HG02798 (cell line): ENCODE measurements at regions not wholly inside any gene's neighbourhood (a gene's known extent, or its start where the extent isn't known, plus 50 kb on each side); places are given as distances from the start of the nearest gene placed in this dataset.

ENCODE experiments used
- ATAC-seq: cut with Tn5 transposase; IDR thresholded peaks from one replicate; pipeline ENCODE4 v1.9.1; 2021; ENCODE audit warnings: mild to moderate bottlenecking; ENCODE audit not compliant: unreplicated experiment, poor library complexity

DNA sequence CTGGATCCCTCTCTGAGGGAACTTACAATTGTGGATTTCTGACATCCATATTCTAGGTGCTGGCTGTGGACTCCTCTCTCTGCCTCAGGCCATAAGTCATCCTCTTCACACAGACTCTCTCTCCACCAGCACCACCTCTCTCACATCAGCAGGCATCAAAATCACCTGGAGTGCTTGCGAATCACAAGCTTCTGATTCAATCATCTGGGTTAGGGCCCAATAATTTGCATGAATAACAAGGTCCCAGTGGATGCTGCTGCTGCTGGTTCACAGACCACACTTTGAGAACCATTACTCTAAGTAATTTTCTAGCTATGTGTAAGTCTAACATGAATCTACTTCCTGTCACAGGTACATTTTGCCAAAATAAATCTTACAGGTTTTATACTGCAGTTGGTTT, 214.9 kb downstream of the DSEL start:
- ATAC-seq: no peak

- ATAC-seq: no peak
Observed at GRCh38 chr18:67300498-67300897, 216.0 kb downstream of the DSEL start.

GRCh38 chr18:67292814-67293213, 223.7 kb downstream of the DSEL start:
- no peak for ATAC-seq

DNA sequence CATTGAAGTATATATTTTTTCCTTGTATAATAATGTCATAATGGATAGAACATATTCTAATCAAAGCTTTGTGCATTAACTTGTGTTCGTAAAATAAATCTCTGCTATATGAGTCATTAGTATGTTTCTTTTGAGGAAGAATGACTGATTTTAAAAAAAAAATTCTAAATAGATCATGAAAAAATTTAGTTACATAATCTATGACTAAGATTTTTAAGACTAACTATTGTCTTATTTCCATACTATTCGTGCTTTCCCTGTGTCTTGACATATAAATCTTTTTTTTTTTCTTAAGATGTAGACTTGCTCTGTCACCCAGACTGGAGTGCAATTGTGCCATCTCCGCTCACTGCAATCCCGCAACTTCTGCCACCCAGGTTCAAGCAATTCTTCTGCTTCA, 226.1 kb downstream of the DSEL start:
- ATAC-seq: no peak

DNA sequence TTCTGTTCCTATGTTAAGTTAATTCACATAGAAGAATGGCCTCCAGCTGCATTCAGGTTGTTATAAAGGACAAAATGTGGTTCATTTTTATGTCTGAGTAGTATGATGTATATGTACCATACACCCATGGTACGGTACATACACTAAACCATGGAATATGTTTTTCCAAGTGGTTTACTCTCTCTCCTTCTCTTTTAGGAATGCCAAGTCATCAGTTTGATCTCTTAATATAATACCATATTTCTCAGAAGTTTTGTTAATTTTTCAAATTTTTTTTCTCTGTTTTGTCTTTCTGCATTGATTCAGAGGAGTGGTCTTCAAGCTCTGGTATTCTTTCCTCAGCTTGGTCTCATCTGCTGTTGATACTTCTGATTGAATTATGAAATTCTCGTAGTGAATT, 230.9 kb downstream of the DSEL start:
- no peak for ATAC-seq

DNA sequence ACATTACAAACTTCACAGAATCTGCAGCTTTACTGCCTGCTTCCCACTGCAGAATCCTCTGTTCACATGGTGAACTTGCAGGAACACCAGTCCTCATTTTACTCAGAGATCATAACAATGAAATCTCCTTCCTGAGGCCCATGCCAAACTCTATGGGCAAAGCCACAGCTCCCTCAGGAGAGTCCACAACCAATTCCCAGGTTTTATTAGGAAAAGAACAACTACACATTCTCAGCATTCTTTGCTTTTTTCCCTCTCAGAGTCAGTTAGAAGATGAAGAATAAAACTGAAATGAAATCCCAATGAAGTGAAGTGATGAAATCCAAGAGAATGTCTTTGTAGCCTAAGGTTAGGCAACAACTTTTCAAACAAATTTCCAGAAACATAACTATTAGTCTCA, 233.7 kb downstream of the DSEL start:
- ATAC-seq: no peak

DNA sequence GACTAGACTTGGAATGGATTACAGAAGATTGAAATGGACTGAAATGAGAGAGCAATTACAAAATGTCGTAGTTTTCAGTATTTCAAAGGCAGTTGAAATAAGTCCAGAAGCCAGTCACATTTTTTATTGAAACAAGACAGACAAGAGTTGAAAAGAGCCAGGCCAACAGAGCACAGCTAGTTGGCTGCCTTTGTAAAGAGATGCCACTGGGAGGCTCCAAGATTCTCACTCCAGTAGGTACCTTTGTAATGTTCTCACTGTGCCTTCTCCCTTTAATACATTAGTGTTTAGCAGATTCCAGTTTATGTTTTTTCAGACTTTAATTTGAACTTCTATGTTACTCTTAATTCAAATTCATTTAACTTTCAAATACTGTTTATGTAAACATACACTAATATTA, 234.8 kb downstream of the DSEL start:
- no peak for ATAC-seq

DNA sequence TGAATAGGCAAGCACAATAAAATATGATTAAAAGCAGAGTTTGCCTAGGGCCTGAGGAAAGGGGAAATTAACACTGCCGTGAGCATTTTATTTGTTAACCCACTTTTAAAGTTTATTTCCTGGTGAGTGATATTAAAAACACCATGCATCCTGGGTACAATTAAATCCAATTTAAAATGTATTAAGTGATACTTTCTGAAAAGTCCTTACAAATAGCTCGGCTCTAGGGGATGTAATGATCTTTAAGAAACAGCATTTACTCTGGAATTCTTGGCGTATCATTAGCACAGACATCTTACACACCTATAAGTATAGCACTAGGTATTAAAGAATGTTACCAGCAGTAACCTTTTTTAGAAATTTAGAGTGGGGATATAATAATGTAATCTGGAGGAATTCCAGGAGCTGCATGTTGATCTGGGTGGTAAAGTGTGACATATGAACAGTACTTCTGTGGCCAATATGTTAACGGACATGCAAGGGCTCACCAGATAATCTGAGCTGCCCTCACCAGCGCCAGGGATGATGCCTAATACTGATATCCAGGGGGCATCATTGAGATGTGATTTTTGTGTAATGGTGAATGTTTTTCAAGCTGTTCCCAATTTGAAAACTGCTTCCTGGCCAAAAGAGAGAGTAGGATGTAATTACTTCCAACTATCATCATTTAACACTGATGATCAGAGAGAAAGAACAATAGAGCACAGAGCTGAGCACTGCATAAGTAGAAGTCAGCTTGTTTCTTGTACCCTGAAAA, 235.9 kb downstream of the DSEL start:
- no peak for ATAC-seq

- no peak for ATAC-seq
Observed at GRCh38 chr18:67279988-67280387, 236.5 kb downstream of the DSEL start.

DNA sequence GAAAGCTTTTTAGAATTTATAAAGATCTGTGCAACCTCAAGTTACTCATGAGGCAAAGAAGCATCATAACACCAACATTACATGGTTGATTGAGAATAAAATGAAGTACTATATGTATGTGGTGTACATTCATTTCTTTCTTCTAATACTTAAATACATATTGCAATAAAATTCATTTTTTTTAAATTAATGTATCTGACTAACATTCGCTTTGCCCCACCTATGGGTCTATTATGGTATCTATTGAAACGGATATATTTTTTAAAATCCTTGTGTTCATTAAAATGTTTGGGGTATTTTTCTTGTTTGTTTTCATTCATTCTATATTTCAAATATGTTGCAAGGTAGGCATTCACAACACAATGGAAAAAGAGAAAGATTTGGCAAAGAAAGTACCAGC, 237.5 kb downstream of the DSEL start:
- ATAC-seq: no peak

- ATAC-seq: no peak
Observed at GRCh38 chr18:67276638-67277037, 239.9 kb downstream of the DSEL start.

GRCh38 chr18:67273288-67273687, 243.2 kb downstream of the DSEL start:
- no peak for ATAC-seq

GRCh38 chr18:67269206-67269605, 247.3 kb downstream of the DSEL start:
- no peak for ATAC-seq

- no peak for ATAC-seq
Observed at GRCh38 chr18:67268530-67268929, 248.0 kb downstream of the DSEL start.

- no peak for ATAC-seq
Observed at GRCh38 chr18:67266246-67267237, 250.0 kb downstream of the DSEL start.

DNA sequence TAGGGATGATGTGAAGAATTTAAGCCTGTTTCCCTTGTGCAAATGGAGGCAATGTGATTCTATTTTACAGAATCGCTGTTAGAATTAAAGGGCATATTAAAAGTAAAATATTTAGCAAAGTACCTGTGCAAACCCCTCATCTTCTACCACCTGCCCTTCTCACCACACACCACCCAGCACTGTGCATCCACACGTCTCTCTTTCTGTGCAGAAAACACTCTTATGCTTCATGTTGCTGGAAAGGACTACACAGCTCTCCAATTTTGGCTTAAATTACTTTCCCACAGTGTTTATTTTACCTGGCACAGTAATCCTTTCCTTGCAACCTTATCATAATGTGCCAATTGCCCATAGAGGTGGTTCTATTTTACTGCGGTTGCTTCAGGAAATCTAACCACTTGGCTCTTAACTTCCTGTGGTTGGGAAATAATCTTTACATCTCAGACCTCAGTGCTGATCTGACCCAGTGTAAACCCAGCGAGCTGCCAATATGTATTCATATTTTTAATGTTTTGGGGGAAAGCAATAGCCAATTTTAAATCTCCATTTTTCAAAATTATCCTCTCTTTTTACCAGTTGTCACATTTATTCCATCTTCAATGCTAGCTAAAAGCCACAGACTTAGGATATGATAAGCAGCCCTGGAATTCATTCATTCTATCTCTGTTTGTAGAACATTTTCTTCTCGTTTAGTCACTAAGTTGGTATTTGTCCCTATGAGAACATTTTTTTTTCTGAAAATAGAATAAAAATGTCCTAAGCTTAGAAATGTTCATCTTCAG, 250.9 kb downstream of the DSEL start:
- no peak for ATAC-seq

DNA sequence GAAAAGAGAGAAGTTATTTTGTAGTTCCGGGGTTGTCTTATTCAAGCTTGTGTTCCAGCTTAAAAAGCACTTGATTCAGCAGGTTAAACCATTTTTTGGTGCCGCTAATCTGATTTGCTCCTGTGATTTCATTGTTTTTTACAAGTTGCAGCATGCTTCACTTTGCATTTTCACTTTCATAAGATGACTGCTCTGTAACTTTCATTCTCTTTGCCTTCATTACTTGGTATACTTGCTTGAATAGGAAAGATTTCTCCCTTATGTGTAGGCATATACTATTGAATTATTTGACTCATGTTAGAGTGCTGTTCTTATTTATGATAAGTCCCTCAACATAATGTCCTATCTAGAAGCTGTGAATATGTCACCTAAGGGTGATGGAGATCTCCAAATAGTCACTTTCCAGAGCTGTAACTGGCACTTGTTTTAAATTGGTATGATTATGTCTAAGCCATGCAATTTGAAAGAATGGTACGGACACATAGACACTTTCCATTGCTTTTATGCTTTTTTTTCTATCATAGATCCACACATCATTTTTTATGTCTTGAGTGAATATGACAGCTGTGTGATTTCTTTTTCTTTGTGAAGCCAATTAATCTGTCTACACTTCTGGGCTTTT, 254.5 kb downstream of the DSEL start:
- peak; percentile 64 for ATAC-seq

DNA sequence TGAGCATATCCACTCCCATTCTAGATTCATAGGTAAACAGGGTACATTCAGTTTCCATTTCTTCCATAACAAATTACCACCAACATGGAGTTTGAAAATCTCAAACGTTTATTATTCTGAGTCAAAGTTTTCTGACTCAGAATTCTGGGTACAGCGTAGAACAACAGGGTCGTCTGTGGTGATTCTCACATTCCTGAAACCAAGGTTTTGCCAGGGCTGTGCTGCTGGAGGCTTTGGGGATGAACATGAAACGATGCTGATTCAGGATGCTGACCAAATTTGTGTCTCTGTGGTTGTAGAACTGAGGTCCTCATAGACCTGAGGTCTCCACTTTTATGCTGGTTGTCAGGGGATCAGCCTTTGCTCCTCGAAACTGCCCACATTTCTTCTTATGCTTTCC, 255.7 kb downstream of the DSEL start:
- ATAC-seq: no peak

DNA sequence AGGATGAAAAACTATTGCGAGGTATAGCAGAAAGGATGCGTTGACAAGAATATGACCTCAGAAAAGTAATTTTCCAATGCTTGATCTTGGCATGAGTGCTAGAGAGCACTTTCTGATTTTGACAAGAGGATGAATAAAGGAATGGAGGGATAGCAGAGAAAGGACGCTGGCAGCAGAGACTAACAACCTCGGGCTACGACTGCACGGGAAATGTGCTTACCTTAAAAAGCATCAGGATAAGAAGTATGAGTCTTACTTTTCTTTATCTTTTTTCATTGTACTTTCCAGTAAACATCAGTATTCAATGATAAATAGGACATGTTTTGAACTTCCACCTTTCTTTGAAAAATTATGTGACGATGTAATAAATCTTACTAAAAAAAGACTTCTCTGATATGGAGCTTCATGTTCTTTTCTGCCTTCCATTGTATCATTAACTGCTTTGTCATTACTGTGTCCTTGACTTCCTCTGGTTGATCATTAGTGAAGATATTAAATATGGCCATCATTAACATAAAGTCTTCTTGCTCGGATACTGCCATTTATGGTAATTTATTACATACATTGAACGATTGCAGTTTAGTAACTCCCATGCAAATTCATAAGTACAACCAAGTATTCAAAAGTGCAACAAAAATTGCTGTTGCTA, 265.6 kb downstream of the DSEL start:
- no peak for ATAC-seq
